SK-N-SH treated with all-trans-retinoic acid at 6 μM for 48 hours (cell line): ENCODE measurements at regions not wholly inside any gene's neighbourhood (a gene's known extent, or its start where the extent isn't known, plus 50 kb on each side); places are given as distances from the start of the nearest gene placed in this dataset.

Experiments
- ARNTL ChIP-seq: fragments of 450-650 bp; formaldehyde crosslinking; IDR thresholded peaks from 2 replicates; pipeline ENCODE4 v1.5.0; 2020; ENCODE audit warnings: low read depth, mild to moderate bottlenecking, moderate library complexity, borderline replicate concordance
- CSDC2 ChIP-seq: fragments of 250-450 bp; sonication (Bioruptor Pico); IDR thresholded peaks from 2 replicates; pipeline ENCODE4 v1.5.0; 2020; ENCODE audit warnings: mild to moderate bottlenecking, moderate library complexity
- CSRNP3 ChIP-seq: fragments of 250-450 bp; sonication (Bioruptor Pico); IDR thresholded peaks from 2 replicates; pipeline ENCODE4 v1.5.1; 2021; ENCODE audit warnings: mild to moderate bottlenecking, moderate library complexity
- SNAI2 ChIP-seq: fragments of 250-450 bp; sonication (Bioruptor Pico); IDR thresholded peaks from 2 replicates; pipeline ENCODE4 v1.5.0; 2020; ENCODE audit warnings: mild to moderate bottlenecking, moderate library complexity
- ZNF70 ChIP-seq: fragments of 450-650 bp; formaldehyde crosslinking; IDR thresholded peaks from 2 replicates; pipeline ENCODE4 v1.5.0; 2020; ENCODE audit warnings: mild to moderate bottlenecking, moderate library complexity
- TF ChIP-seq, protein P1 (sequence below): fragments of 250-450 bp; sonication (Bioruptor Pico); IDR thresholded peaks from 2 replicates; pipeline ENCODE4 v1.5.1; 2020; ENCODE audit warnings: low read depth, mild to moderate bottlenecking, moderate library complexity

DNA sequence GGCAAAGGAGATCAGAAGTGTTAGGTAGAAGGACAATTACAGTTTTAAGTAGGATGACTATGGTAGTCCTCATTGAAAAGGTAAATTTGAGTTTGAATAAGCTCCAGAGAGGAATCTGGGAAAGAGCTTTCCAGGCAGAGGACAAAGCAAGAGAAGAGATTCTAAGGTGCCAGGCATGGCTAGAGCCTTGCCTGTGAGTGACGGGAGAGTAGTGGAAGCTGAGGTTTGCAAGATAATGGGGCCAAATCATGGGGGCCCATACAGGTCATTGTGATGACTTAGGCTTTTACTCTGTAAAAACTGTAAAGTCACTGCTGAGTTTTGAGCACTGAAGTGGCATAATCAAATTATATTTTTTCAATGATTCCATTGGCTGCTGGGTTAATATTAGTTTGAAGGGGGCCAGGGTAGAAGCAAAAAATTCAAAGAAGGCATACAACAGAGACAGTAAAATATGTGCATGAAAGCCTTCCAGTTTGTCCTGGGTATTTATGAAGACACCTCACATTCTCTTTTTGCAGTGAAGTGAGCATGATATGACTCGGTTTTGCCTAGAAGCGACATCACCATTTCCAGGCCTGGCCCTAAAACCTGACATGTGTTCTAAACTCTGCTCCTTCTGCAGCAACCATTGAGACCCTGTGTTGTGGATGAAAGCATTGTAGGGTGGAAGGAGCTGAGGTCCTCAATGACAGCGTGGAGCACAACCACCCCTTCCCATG lies 279.8 kb upstream of the TNC start:
- TF ChIP-seq CSRNP3 (CRISPR knock-in tag) = no peak
- TF ChIP-seq ZNF70 (CRISPR knock-in tag) = no peak
- TF ChIP-seq, protein P1, sequence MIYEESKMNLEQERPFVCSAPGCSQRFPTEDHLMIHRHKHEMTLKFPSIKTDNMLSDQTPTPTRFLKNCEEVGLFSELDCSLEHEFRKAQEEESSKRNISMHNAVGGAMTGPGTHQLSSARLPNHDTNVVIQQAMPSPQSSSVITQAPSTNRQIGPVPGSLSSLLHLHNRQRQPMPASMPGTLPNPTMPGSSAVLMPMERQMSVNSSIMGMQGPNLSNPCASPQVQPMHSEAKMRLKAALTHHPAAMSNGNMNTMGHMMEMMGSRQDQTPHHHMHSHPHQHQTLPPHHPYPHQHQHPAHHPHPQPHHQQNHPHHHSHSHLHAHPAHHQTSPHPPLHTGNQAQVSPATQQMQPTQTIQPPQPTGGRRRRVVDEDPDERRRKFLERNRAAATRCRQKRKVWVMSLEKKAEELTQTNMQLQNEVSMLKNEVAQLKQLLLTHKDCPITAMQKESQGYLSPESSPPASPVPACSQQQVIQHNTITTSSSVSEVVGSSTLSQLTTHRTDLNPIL (CRISPR knock-in tag) = no peak
- TF ChIP-seq SNAI2 (CRISPR knock-in tag) = no peak
- no peak for TF ChIP-seq CSDC2
- no peak for TF ChIP-seq ARNTL
